DND-41 (cell line): ENCODE measurements at regions not wholly inside any gene's neighbourhood (a gene's known extent, or its start where the extent isn't known, plus 50 kb on each side); places are given as distances from the start of the nearest gene placed in this dataset.

Experiments
- CTCF ChIP-seq: IDR thresholded peaks from 2 replicates; pipeline ENCODE4 v1.5.1; 2012; ENCODE audit warnings: borderline replicate concordance, low read length, moderate library complexity, mild to moderate bottlenecking; ENCODE audit not compliant: poor library complexity, severe bottlenecking; ENCODE audit errors: extremely low read depth
- EZH2 ChIP-seq: IDR thresholded peaks from 3 replicates; pipeline ENCODE4 v1.6.1; 2012; ENCODE audit warnings: borderline replicate concordance, low read depth, mild to moderate bottlenecking, moderate library complexity, low read length, inconsistent platforms; ENCODE audit not compliant: severe bottlenecking

- TF ChIP-seq CTCF (no peak), EZH2 (no peak)
Measured at GRCh38 chr20:40433341-40433861, 255.6 kb downstream of the MAFB start.
